ENCODE measurements at regions not wholly inside any gene's neighbourhood (a gene's known extent, or its start where the extent isn't known, plus 50 kb on each side); places are given as distances from the start of the nearest gene placed in this dataset.

- Histone ChIP-seq H3K56ac (ENCODE audit: extremely low read depth, insufficient read depth, low read length) (no peak overlapping the region), H3K27ac (ENCODE audit: insufficient read depth, low read length) (no peak overlapping the region), H3K9ac (ENCODE audit: low read depth, low read length) (no peak overlapping the region), H3K27me3 (ENCODE audit: control insufficient read depth, insufficient read depth, low read length) (no peaks in the 10 kb centered on the region), H2AK5ac (ENCODE audit: low read depth, low read length) (no peak overlapping the region), H3K9me1 (ENCODE audit: insufficient read depth, low read length) (no peaks in the 10 kb centered on the region), H4K8ac (ENCODE audit: low read depth in 2 of 2, low read length in 2 of 2) (no peak overlapping the region), H3K14ac (replicated peaks; ENCODE audit: low read depth, low read length) (no peak overlapping the region), H3K9me3 (ENCODE audit: control insufficient read depth, insufficient read depth, low read length) (no peaks in the 10 kb centered on the region), H3K4me1 (ENCODE audit: control insufficient read depth, insufficient read depth, low read length) (no peaks in the 10 kb centered on the region), H3K4me3 (ENCODE audit: insufficient read depth, low read depth, low read length) (no peak overlapping the region), H3K79me1 (ENCODE audit: low read depth in 1 of 2, low read length in 2 of 2) (no peaks in the 10 kb centered on the region), H3K4ac (ENCODE audit: low read depth, low read length) (no peak overlapping the region), H3K36me3 (ENCODE audit: control insufficient read depth, insufficient read depth, low read length) (no peaks in the 10 kb centered on the region), H3K18ac (ENCODE audit: low read depth, low read length) (no peak overlapping the region), H2AFZ (replicated peaks; ENCODE audit: low read length, poor library complexity) (no peak overlapping the region), H2BK15ac (ENCODE audit: low read depth, low read length) (no peak overlapping the region), H2BK5ac (ENCODE audit: low read depth, low read length, poor library complexity, severe bottlenecking) (no peak overlapping the region), H3K4me2 (ENCODE audit: low read depth, low read length) (no peak overlapping the region), H4K5ac (ENCODE audit: low read depth, low read length) (no peak overlapping the region), H3K23ac (ENCODE audit: low read depth, low read length) (no peak overlapping the region), H4K91ac (ENCODE audit: insufficient read depth, low read depth, low read length) (no peak overlapping the region), H2AK9ac (replicated peaks; ENCODE audit: low read depth, low read length, poor library complexity) (no peak overlapping the region), H2BK20ac (ENCODE audit: low read depth, low read length) (no peak overlapping the region), H4K20me1 (ENCODE audit: insufficient read depth, low read length) (no peaks in the 10 kb centered on the region), H2BK120ac (ENCODE audit: low read depth, low read length) (no peak overlapping the region)
- BruUV-seq (replicated peaks), result no TSS peak
- intact Hi-C loops (cut with micrococcal nuclease), result no loop called here
- TF ChIP-seq CEBPB (IDR thresholded peaks at IDR 0.05; ENCODE audit: low read depth, low read length) (no peak), USF2 (IDR thresholded peaks at IDR 0.05; ENCODE audit: low read depth, low read length) (no peak), POLR2A (IDR thresholded peaks at IDR 0.05; ENCODE audit: low read depth, low read length) (no peak), FOS (IDR thresholded peaks at IDR 0.05; ENCODE audit: low read depth, low read length) (no peak), NFE2L2 (IDR thresholded peaks at IDR 0.05; ENCODE audit: low read depth, low read length) (no peak), RFX5 (IDR thresholded peaks at IDR 0.05; ENCODE audit: low read depth, low read length) (no peak), RCOR1 (IDR thresholded peaks at IDR 0.05; ENCODE audit: insufficient replicate concordance, low read length) (no peak), MAZ (IDR thresholded peaks at IDR 0.05; ENCODE audit: borderline replicate concordance, low read depth, low read length) (no peak), ELK1 (IDR thresholded peaks at IDR 0.05; ENCODE audit: borderline replicate concordance, low read depth, low read length) (no peak), CHD1 (IDR thresholded peaks at IDR 0.05; ENCODE audit: low read depth, low read length) (no peak), CTCF (conservative IDR thresholded peaks at IDR 0.05; ENCODE audit: low read depth, low read length) (no peak), MXI1 (IDR thresholded peaks at IDR 0.05; ENCODE audit: borderline replicate concordance, low read depth, low read length) (no peak), SMC3 (IDR thresholded peaks at IDR 0.05; ENCODE audit: low read depth, low read length) (no peak), RAD21 (IDR thresholded peaks at IDR 0.05; ENCODE audit: low read length) (no peak), BHLHE40 (IDR thresholded peaks at IDR 0.05; ENCODE audit: low read depth, low read length) (no peak), MAFK (IDR thresholded peaks at IDR 0.05; ENCODE audit: low read depth, low read length) (no peak)
- CTCF ChIA-PET, result no interaction called here
- dilution Hi-C loops (cut with HindIII; ENCODE audit: low sequenced_read_pairs, unreplicated experiment), result no loop called here
- POLR2A ChIA-PET (ENCODE audit: unreplicated experiment), result no interaction called here
- WGBS, 2 experiments (ENCODE audit: extremely low coverage in 2 of 2, insufficient read length in 1 of 2), result no CpG with 5 or more reads among the region's 5 CpGs
- DNase-seq, result no peak
- ATAC-seq (ENCODE audit: low read depth), result no peak
- in situ Hi-C loops (cut with MboI; ENCODE audit: low sequenced_read_pairs), result no loop called here
Measured at GRCh38 chr20:7411075-7411474, 529.2 kb downstream of the HAO1 start.
